NCI-H2227 treated with DMSO at 0.1 percent for 48 hours (cell line): ENCODE measurements at regions not wholly inside any gene's neighbourhood (a gene's known extent, or its start where the extent isn't known, plus 50 kb on each side); places are given as distances from the start of the nearest gene placed in this dataset.
A peak's percentile ranks its signal among the peaks of the same experiment; 100 is the strongest.

Source experiments
- DNase-seq: peaks from one replicate; lab custom pipeline; 2025; lab: John Stamatoyannopoulos, UW

- no peak for DNase-seq
Measured at GRCh38 chr3:178446059-178446458, 90.2 kb upstream of the KCNMB2 start.

DNA sequence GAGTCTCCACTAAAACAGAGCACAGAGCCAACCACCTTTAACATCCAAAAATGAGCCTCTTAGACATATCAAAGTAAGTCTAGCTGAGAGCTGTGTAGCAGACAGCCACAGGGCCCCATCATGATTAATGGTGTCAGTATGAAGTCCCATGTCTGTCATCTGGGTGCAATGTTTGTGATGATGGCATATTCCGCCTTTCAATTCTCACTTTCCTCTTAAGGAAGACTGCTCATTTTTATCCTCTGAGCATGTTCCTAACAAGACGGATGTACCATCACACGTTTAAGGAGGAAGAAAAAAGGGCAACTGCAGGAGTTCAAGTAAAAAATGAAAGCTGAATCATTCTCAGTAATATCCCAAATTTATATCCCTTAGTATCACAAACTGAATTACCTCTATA lies 85.8 kb upstream of the KCNMB2 start:
- DNase-seq = no peak

GRCh38 chr3:178451799-178452198 lies 84.4 kb upstream of the KCNMB2 start:
- no peak for DNase-seq

- DNase-seq = peak; percentile 47
Measured at GRCh38 chr3:178454726-178455125, 81.5 kb upstream of the KCNMB2 start.

GRCh38 chr3:178455226-178455625 lies 81.0 kb upstream of the KCNMB2 start:
- DNase-seq = no peak

DNA sequence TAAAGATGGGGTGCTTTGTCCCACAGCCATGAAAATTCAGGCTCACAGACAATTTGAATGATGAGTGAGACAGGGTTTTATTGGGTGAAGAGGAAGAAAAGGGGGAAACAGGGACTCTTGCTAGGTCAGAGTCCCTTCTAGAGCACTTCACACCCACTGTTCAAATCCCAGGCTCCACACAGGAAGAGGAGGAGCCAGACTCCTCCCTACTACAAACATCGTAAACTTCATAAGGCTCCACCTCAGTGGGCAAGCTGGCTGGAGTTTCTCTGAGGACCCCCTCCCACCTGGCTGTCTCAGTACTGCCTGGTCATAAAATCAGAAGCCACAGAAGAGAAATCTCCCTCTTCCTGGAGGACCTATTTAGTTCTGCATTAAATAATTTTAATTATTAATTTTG lies 80.3 kb upstream of the KCNMB2 start:
- DNase-seq = no peak

DNA sequence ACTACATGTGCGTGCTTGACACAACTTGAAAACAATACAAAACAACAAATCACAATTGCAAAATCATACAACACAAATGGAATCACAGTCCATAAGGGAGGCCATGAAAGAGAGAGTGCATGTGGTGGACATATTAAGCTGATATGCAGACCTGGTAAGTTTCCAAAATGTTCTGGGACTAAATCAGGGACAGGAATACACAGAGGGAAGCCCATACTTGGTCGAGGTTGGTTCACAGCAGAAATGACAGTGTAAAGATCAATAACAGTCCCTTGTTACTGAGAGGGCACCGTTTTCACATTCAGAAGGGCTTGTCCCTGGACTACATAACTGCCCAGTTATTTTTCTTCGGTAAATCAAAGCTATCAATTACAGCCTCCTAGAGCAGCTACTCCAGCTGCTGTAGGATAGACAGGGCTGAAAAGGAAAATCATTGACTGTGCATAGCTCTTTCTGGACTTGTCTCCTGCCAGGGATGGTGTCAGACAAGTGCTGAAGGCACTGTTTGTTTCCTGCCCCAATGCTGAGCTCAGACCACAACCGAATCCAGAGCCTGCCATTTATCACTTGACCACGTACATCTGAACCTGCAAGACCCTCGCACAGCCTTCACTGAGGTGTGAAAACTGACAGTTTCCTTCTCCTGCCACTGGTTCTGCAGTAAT lies 79.5 kb upstream of the KCNMB2 start:
- no peak for DNase-seq

DNA sequence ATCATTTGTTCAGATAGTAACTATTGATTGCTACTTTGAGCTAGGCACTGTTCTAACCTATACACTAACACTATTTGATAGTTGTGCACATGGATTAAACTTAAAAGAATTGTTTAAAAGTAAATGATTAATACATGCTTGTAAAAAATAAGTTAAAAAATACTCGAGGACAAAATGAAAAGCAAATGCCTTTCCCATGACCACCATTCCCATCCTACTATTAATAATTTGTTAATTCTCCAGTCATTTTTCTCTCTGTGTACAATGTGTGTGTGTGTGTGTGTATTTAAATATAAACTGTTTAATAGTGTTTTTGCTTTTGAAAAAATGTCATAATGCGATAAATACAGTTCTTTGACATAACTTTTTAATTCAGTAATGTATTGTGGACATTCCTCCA lies 78.7 kb upstream of the KCNMB2 start:
- DNase-seq = no peak

GRCh38 chr3:178458313-178459037 lies 77.8 kb upstream of the KCNMB2 start:
- no peak for DNase-seq

DNA sequence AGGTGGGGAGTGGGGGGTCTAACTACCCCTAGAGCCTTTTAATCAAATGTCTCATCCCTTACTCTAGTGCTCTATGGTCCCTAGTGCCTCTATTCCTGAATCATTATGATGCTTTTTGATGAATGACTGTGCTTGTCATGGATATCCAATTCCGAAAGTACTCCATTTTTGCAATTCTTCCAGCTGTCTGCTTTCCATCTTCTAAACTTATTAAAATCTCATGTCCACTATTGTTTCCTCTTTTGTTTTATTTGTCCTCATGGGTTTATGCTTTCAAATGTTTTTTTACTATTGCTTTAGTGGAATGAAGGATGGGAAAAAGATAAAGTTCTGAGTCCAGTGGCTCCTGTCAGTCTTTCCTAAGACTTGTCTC lies 77.2 kb upstream of the KCNMB2 start:
- no peak for DNase-seq

- no peak for DNase-seq
Measured at GRCh38 chr3:178465260-178466180, 70.7 kb upstream of the KCNMB2 start.

DNA sequence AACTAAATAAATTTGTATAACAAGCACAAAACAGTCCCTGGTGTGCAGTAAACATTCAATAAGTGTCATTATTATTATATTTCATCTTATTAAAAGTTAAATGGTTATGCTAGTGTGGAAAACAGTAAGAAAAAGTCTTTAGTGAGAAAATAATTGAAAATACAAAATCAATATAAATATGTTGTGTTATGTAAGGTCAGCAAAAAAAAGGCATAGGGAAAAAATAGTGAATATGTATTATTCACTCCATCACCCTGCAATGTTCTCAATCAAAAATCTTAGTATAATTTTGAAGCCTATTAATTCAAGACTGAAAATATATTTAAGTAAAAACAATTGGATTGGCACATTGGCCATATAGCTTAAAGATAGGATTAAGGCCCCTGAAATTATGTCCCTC lies 63.3 kb upstream of the KCNMB2 start:
- no peak for DNase-seq

DNA sequence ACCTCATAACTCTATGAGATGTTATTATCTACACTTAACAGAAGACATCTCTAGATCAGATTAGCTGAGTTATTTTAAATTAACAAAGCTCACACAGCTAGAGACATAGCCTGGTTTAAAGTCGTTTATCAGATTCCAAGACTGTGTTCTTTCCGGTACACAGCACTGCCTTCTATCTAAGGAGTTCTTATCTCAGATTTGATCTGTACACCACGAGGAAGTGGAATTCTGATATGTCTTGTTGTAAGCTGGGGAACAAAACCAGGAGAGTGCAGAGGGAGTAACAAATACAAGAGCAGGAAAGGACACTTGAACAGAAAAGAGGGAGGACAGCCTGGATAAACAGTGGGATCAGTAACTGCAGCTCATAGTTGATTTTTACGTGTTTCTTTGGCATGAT lies 61.7 kb upstream of the KCNMB2 start:
- DNase-seq = no peak

- no peak for DNase-seq
Measured at GRCh38 chr3:178475062-178475461, 61.2 kb upstream of the KCNMB2 start.

GRCh38 chr3:178476886-178477285 lies 59.4 kb upstream of the KCNMB2 start:
- no peak for DNase-seq

- no peak for DNase-seq
Measured at GRCh38 chr3:178479446-178479845, 56.8 kb upstream of the KCNMB2 start.

DNA sequence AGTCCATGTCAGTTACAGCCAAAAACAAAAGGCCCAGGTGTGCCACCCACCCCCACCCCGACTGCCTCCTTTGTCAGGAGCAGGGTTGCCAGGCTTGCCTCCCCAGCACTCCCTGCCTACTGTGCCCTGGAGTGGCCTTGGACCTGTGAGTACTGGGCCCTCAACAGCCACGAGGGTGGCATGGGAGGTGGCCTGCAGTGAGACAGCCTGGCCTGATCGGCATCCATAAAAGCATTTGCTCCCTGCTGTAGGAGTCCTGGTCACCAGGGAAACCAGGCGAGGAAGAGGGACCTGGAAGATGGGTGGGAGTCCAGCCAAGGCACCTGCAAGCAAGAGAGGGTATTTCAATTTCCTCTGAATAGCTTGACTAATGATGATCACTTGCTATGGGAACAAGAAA lies 56.4 kb upstream of the KCNMB2 start:
- DNase-seq = no peak

DNA sequence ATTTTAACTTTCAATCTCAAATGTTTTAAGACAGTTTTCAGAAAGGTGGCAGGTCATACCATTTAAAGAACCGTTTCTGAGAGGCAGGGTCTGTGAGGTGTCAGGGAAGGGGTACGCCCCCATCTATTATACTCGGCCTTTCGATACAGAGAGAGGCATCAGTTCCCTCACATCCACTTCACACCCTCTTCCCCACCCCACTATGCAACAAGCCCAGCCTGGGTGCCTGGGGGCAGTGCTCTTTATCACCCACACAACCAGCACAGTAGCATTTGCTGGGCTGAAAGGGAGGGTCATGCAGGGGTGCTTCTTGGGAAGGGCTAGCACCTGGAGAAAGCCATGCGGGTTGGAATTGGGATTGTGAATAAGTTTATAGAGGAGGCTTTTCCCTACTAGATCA lies 56.0 kb upstream of the KCNMB2 start:
- no peak for DNase-seq

GRCh38 chr3:178480795-178481194 lies 55.4 kb upstream of the KCNMB2 start:
- DNase-seq = no peak

DNA sequence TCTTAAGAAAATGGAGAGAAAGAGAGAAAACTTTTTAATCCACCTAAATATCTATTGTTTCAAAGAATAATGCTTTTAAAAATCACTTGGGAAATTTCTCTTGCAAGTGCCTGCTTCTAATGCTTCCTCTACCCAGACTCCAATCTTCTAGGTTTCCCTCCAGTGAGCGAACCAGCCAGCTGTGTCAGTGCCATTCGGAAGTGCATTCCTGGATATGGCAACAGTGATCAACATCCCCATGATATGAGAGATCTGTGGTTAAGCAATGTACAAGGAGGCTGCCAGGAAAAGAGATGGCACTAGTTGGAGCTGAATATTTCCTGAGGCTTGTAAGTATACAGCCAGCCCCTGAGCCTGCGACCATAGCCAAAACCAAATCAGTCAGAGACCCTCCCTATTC lies 53.3 kb upstream of the KCNMB2 start:
- DNase-seq = no peak

DNA sequence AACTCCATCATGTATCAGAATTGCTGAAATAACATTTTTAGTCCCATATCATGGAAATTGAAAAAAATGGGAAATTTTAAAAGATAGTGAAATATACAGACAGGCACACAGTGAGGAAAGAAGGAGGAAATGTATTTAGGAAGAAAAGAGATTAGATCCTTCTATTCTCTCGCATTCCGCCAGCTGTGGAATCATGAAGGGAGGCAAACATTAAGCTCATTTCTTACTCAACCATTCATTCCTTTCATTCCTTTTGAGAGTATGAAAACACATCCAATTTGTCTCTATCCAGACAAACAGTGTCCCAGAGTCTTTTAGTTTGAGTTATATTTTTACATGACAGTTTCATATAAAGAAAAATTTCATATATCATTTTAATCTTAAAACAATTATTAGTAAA lies 52.5 kb upstream of the KCNMB2 start:
- DNase-seq = no peak

DNA sequence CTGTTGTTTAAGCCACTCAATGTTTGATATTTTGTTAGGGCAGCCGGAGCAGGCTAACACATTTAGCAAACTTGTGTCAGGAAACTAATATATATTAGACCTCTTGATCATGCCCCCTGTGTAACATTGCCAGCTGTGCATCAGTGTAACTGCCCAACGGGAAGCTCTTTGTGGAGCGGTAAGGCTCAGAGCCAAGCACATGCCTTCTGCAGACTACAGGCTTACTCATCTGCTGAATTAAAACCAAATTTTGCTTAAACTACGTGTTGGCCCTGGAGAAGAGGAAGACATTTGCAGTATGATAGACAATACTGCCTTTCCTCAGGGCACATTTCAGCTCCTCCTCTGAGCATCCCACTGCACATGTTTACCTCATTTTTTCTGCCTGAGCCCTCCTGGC lies 50.5 kb upstream of the KCNMB2 start:
- DNase-seq = no peak
